Lower lobe of right lung (tissue), 2 donors: ENCODE measurements at regions not wholly inside any gene's neighbourhood (a gene's known extent, or its start where the extent isn't known, plus 50 kb on each side); places are given as distances from the start of the nearest gene placed in this dataset.
"Not testable (repeated sequence)": the region's sequence is repeated elsewhere in the genome, so short reads cannot be mapped to it uniquely, and the experiment has no call there.

ENCODE experiments used
- ATAC-seq, 2 donors: fragments of 200-7000 bp; cut with Tn5 transposase; one replicate each; pipeline ENCODE4 v1.9.1; 2020 to 2022; ENCODE audit warnings: mild to moderate bottlenecking in 2 of 2, moderate library complexity in 2 of 2
- DNase-seq: peaks from one replicate; pipeline ENCODE4 v3.0.0-alpha.2; 2020
- H3K27ac ChIP-seq: fragments of 200-600 bp; one replicate; pipeline ENCODE4 v1.8.0; 2022
- H3K27me3 ChIP-seq: fragments of 200-600 bp; one replicate; pipeline ENCODE4 v1.8.0; 2022; ENCODE audit warnings: low read depth
- H3K36me3 ChIP-seq: fragments of 200-600 bp; one replicate; pipeline ENCODE4 v1.8.0; 2022; ENCODE audit warnings: mild to moderate bottlenecking
- H3K4me1 ChIP-seq: fragments of 200-600 bp; one replicate; pipeline ENCODE4 v1.8.0; 2022
- H3K4me3 ChIP-seq: fragments of 200-600 bp; one replicate; pipeline ENCODE4 v1.8.0; 2022; ENCODE audit warnings: mild to moderate bottlenecking
- H3K9me3 ChIP-seq: fragments of 200-600 bp; one replicate; pipeline ENCODE4 v1.8.0; 2022
- intact Hi-C: fragments of 100-400 bp; cut with DNase I; formaldehyde crosslinking; loops from one replicate; pipeline ENCODE4 v1.11.0; 2022
- TF ChIP-seq, protein P1 (sequence below): fragments of 200-600 bp; IDR thresholded peaks from one replicate; pipeline ENCODE4 v1.8.0; 2022; ENCODE audit warnings: antibody characterized with exemption, mild to moderate bottlenecking
- donor health status: DM: no; HTN: yes; CAD: no; lungs with severe emphysema.

DNA sequence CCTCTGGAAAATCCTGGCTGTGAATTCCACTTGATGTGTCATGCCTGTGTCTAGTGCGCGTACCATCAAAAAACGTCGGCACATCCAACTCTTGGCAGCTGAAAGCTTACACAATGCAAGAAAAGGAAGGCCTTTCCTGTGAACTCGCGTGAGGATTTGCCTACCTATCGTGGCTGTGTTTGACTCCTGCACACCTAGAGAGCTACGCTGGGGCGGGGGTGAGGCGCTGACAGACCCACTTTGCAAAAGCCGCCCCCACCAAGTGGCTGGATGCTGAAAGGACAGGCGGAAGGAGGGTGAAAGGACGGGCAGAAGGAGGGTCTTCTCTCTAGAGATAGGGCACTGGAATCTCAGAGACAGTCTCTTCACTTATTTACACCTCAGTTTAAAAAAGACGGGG lies 270.1 kb downstream of the EIPR1 start:
- no peak for DNase-seq
- no peak overlapping the region for H3K4me3 ChIP-seq
- H3K4me1 ChIP-seq, result no peaks in the 10 kb centered on the region
- no peak overlapping the region for H3K27ac ChIP-seq
- H3K36me3 ChIP-seq, result no peaks in the 10 kb centered on the region
- H3K27me3 ChIP-seq, result no peaks in the 10 kb centered on the region
- H3K9me3 ChIP-seq, result no peaks in the 10 kb centered on the region
- TF ChIP-seq, protein P1, sequence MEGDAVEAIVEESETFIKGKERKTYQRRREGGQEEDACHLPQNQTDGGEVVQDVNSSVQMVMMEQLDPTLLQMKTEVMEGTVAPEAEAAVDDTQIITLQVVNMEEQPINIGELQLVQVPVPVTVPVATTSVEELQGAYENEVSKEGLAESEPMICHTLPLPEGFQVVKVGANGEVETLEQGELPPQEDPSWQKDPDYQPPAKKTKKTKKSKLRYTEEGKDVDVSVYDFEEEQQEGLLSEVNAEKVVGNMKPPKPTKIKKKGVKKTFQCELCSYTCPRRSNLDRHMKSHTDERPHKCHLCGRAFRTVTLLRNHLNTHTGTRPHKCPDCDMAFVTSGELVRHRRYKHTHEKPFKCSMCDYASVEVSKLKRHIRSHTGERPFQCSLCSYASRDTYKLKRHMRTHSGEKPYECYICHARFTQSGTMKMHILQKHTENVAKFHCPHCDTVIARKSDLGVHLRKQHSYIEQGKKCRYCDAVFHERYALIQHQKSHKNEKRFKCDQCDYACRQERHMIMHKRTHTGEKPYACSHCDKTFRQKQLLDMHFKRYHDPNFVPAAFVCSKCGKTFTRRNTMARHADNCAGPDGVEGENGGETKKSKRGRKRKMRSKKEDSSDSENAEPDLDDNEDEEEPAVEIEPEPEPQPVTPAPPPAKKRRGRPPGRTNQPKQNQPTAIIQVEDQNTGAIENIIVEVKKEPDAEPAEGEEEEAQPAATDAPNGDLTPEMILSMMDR, result no peak
- ATAC-seq, result no peak
- intact Hi-C loops, result no loop called here

- H3K27ac ChIP-seq, result no peak overlapping the region
- H3K36me3 ChIP-seq, result no peaks in the 10 kb centered on the region
- H3K9me3 ChIP-seq, result no peaks in the 10 kb centered on the region
- no peaks in the 10 kb centered on the region for H3K4me1 ChIP-seq
- H3K4me3 ChIP-seq, result no peak overlapping the region
- no peaks in the 10 kb centered on the region for H3K27me3 ChIP-seq
- intact Hi-C loops, result no loop called here
- no peak for DNase-seq
- ATAC-seq, result no peak
- TF ChIP-seq, protein P1, result no peak
Measured at GRCh38 chr2:3105814-3106569, 271.6 kb downstream of the EIPR1 start.

GRCh38 chr2:3104958-3105813 lies 272.4 kb downstream of the EIPR1 start:
- H3K27ac ChIP-seq, H3K9me3 ChIP-seq, H3K4me3 ChIP-seq, intact Hi-C loops, DNase-seq, H3K4me1 ChIP-seq, H3K36me3 ChIP-seq, H3K27me3 ChIP-seq, ATAC-seq: not testable (repeated sequence)

DNA sequence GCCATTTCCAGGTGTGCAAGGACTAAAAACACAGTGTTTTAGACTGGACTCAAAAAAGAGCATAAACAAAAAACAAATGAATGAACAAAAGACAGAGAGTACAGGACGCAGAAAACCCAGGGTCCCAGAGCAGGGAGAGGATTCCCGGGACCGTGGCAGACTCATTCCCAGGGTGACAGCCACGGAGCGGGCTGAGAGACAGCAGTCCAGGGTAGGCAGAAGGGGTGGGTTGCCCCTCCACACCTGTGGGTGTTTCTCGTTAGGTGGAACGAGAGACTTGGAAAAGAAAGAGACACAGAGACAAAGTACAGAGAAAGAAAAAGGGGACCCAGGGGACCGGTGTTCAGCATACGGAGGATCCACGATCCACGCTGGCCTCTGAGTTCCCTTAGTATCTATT lies 273.4 kb downstream of the EIPR1 start:
- TF ChIP-seq, protein P1, result no peak
- no peak for ATAC-seq
- Histone ChIP-seq H3K9me3 (no peaks in the 10 kb centered on the region), H3K36me3 (no peaks in the 10 kb centered on the region), H3K27ac (no peak overlapping the region), H3K4me1 (no peaks in the 10 kb centered on the region), H3K4me3 (no peak overlapping the region), H3K27me3 (no peaks in the 10 kb centered on the region)
- no peak for DNase-seq
- intact Hi-C loops, result no loop called here

- H3K27ac ChIP-seq, result no peak overlapping the region
- no peaks in the 10 kb centered on the region for H3K36me3 ChIP-seq
- no peaks in the 10 kb centered on the region for H3K9me3 ChIP-seq
- no peak overlapping the region for H3K4me3 ChIP-seq
- H3K27me3 ChIP-seq, result peaks cover 8% of the 10 kb centered on the region
- intact Hi-C loops, result no loop called here
- TF ChIP-seq, protein P1, result no peak
- ATAC-seq (no peak), DNase-seq (no peak)
- H3K4me1 ChIP-seq, result no peaks in the 10 kb centered on the region
Measured at GRCh38 chr2:3102922-3103569, 274.6 kb downstream of the EIPR1 start.
